WTC11 (cell line): ENCODE measurements at regions not wholly inside any gene's neighbourhood (a gene's known extent, or its start where the extent isn't known, plus 50 kb on each side); places are given as distances from the start of the nearest gene placed in this dataset.

Experiments
- ATAC-seq: fragments of 200-7000 bp; cut with Tn5 transposase; 2 replicates; pipeline ENCODE4 v1.10.0; 2021; ENCODE audit warnings: mild to moderate bottlenecking, moderate library complexity
- CTCF ChIA-PET: fragments of 300-600 bp; sonication (Branson Sonifier 250); formaldehyde crosslinking; loops from one replicate; lab custom pipeline; 2021; ENCODE audit warnings: antibody characterized with exemption; lab: Charles Lee
- POLR2A ChIA-PET: fragments of 350-600 bp; sonication (Branson Sonifier 250); formaldehyde crosslinking; loops from one replicate; lab custom pipeline; 2021; ENCODE audit warnings: antibody characterized with exemption; lab: Charles Lee
- DNase-seq: peaks from one replicate; pipeline ENCODE4 v3.0.0; 2021; ENCODE audit warnings: low spot score
- H3K27ac Mint-ChIP-seq: 2 replicates; pipeline ENCODE4 v1.8.0; 2021; ENCODE audit warnings: mixed read lengths
- H3K27me3 Mint-ChIP-seq: 2 replicates; pipeline ENCODE4 v1.8.0; 2021; ENCODE audit warnings: low read depth, mild to moderate bottlenecking, moderate library complexity, mixed read lengths
- H3K36me3 Mint-ChIP-seq: 2 replicates; pipeline ENCODE4 v1.8.0; 2021; ENCODE audit warnings: mixed read lengths
- H3K4me1 Mint-ChIP-seq: 2 replicates; pipeline ENCODE4 v1.8.0; 2022; ENCODE audit warnings: mixed read lengths
- H3K4me3 Mint-ChIP-seq: 2 replicates; pipeline ENCODE4 v1.8.0; 2021; ENCODE audit warnings: mild to moderate bottlenecking, moderate library complexity, mixed read lengths
- H3K9me3 Mint-ChIP-seq: 2 replicates; pipeline ENCODE4 v1.8.0; 2021; ENCODE audit warnings: mixed read lengths
- CREM ChIP-seq: sonication (generic); formaldehyde crosslinking; IDR thresholded peaks from 2 replicates; pipeline ENCODE4 v1.8.1; 2022; ENCODE audit warnings: mild to moderate bottlenecking, missing genetic modification reagents, moderate library complexity
- EMX1 ChIP-seq: fragments of 250-450 bp; sonication (Bioruptor Pico); IDR thresholded peaks from 2 replicates; pipeline ENCODE4 v1.8.0; 2021; ENCODE audit warnings: mild to moderate bottlenecking
- FOXP1 ChIP-seq: sonication (generic); formaldehyde crosslinking; IDR thresholded peaks from 2 replicates; pipeline ENCODE4 v1.8.0; 2022; ENCODE audit warnings: missing genetic modification reagents, mild to moderate bottlenecking, moderate library complexity, borderline replicate concordance
- GABPB1 ChIP-seq: sonication (generic); formaldehyde crosslinking; IDR thresholded peaks from 2 replicates; pipeline ENCODE4 v1.8.1; 2023; ENCODE audit warnings: mild to moderate bottlenecking, missing genetic modification reagents
- GTF2I ChIP-seq: fragments of 250-450 bp; sonication (Bioruptor Pico); conservative IDR thresholded peaks from 2 replicates; pipeline ENCODE4 v1.4.0; 2021; ENCODE audit warnings: mild to moderate bottlenecking
- NR1H2 ChIP-seq: sonication (generic); formaldehyde crosslinking; IDR thresholded peaks from 2 replicates; pipeline ENCODE4 v1.9.0; 2021; ENCODE audit warnings: mild to moderate bottlenecking, moderate library complexity, missing genetic modification reagents
- NR2C2 ChIP-seq: sonication (generic); formaldehyde crosslinking; IDR thresholded peaks from 2 replicates; pipeline ENCODE4 v1.8.0; 2022; ENCODE audit warnings: mild to moderate bottlenecking, missing genetic modification reagents
- PRRX2 ChIP-seq: fragments of 250-450 bp; sonication (Bioruptor Pico); IDR thresholded peaks from 2 replicates; pipeline ENCODE4 v1.8.0; 2021; ENCODE audit warnings: mild to moderate bottlenecking
- RELA ChIP-seq: sonication (generic); formaldehyde crosslinking; IDR thresholded peaks from 2 replicates; pipeline ENCODE4 v1.8.1; 2022; ENCODE audit warnings: missing genetic modification reagents, mild to moderate bottlenecking, borderline replicate concordance
- SOX15 ChIP-seq: fragments of 250-450 bp; sonication (Bioruptor Pico); IDR thresholded peaks from 2 replicates; pipeline ENCODE4 v1.9.0; 2021; ENCODE audit warnings: mild to moderate bottlenecking
- TEAD1 ChIP-seq: sonication (generic); formaldehyde crosslinking; IDR thresholded peaks from 2 replicates; pipeline ENCODE4 v1.8.0; 2022; ENCODE audit warnings: mild to moderate bottlenecking, missing genetic modification reagents
- TEAD4 ChIP-seq: sonication (generic); formaldehyde crosslinking; IDR thresholded peaks from 2 replicates; pipeline ENCODE4 v1.8.0; 2022; ENCODE audit warnings: mild to moderate bottlenecking, missing genetic modification reagents
- ZBTB21 ChIP-seq: sonication (generic); formaldehyde crosslinking; IDR thresholded peaks from 2 replicates; pipeline ENCODE4 v1.8.1; 2023; ENCODE audit warnings: mild to moderate bottlenecking, missing genetic modification reagents, borderline replicate concordance
- ZNF232 ChIP-seq: sonication (generic); formaldehyde crosslinking; IDR thresholded peaks from 2 replicates; pipeline ENCODE4 v1.8.0; 2022; ENCODE audit warnings: mild to moderate bottlenecking, missing genetic modification reagents
- TF ChIP-seq, protein P1 (sequence below): fragments of 250-450 bp; sonication (Bioruptor Pico); IDR thresholded peaks from 2 replicates; pipeline ENCODE4 v1.8.0; 2021; ENCODE audit warnings: mild to moderate bottlenecking
- TF ChIP-seq, protein P2 (sequence below): sonication (generic); formaldehyde crosslinking; conservative IDR thresholded peaks from 2 replicates; pipeline ENCODE4 v1.8.1; 2023; ENCODE audit warnings: mild to moderate bottlenecking, low read depth, missing genetic modification reagents, moderate library complexity
- TF ChIP-seq, protein P3 (sequence below): sonication (generic); formaldehyde crosslinking; IDR thresholded peaks from 2 replicates; pipeline ENCODE4 v1.8.0; 2022; ENCODE audit warnings: missing genetic modification reagents
- TF ChIP-seq, protein P4 (sequence below): sonication (generic); formaldehyde crosslinking; IDR thresholded peaks from 2 replicates; pipeline ENCODE4 v1.8.1; 2023; ENCODE audit warnings: mild to moderate bottlenecking, missing genetic modification reagents, borderline replicate concordance
- TF ChIP-seq, protein P5 (sequence below): sonication (generic); formaldehyde crosslinking; IDR thresholded peaks from 2 replicates; pipeline ENCODE4 v1.8.1; 2022; ENCODE audit warnings: missing genetic modification reagents, borderline replicate concordance
- TF ChIP-seq, protein P6 (sequence below): fragments of 250-450 bp; sonication (Bioruptor Pico); IDR thresholded peaks from 2 replicates; pipeline ENCODE4 v1.9.0; 2021; ENCODE audit warnings: mild to moderate bottlenecking
- TF ChIP-seq, protein P7 (sequence below): fragments of 200-600 bp; IDR thresholded peaks from 2 replicates; pipeline ENCODE4 v1.8.0; 2022; ENCODE audit warnings: antibody characterized with exemption

DNA sequence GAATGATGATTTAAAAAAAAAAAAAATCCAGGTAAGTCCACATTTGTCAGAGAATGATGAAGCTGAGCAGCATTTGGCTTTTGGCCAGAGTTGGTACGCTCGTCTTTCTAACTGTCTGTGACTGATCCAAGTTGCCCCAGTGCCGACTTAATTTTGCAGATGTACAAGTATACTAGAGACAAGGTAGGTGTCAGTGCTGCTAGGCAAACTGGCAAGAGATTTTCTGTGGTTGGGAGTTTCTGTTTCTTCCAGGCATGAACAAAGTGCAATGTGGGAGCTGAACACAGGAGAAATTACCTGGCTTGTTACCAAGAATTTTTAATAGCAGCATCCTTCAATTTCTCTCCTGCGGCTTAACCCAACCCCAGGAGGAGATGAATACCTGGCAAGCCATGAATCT, 307.7 kb downstream of the BUD13 start:
- Mint-ChIP-seq H3K36me3 (peaks cover 3% of the 10 kb centered on the region; the same call in 1 of the 2 replicates), H3K4me1 (peaks cover 28% of the 10 kb centered on the region), H3K9me3 (peaks cover 4% of the 10 kb centered on the region; the same call in 1 of the 2 replicates), H3K4me3 (no peak overlapping the region), H3K27me3 (peaks cover 16% of the 10 kb centered on the region), H3K27ac (no peak overlapping the region)
- ChIA-PET CTCF (no interaction called here), POLR2A (no interaction called here)
- TF ChIP-seq PRRX2 (no peak), SOX15 (no peak)
- TF ChIP-seq, protein P1, sequence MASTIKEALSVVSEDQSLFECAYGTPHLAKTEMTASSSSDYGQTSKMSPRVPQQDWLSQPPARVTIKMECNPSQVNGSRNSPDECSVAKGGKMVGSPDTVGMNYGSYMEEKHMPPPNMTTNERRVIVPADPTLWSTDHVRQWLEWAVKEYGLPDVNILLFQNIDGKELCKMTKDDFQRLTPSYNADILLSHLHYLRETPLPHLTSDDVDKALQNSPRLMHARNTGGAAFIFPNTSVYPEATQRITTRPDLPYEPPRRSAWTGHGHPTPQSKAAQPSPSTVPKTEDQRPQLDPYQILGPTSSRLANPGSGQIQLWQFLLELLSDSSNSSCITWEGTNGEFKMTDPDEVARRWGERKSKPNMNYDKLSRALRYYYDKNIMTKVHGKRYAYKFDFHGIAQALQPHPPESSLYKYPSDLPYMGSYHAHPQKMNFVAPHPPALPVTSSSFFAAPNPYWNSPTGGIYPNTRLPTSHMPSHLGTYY (CRISPR knock-in tag), result no peak
- TF ChIP-seq, protein P2, sequence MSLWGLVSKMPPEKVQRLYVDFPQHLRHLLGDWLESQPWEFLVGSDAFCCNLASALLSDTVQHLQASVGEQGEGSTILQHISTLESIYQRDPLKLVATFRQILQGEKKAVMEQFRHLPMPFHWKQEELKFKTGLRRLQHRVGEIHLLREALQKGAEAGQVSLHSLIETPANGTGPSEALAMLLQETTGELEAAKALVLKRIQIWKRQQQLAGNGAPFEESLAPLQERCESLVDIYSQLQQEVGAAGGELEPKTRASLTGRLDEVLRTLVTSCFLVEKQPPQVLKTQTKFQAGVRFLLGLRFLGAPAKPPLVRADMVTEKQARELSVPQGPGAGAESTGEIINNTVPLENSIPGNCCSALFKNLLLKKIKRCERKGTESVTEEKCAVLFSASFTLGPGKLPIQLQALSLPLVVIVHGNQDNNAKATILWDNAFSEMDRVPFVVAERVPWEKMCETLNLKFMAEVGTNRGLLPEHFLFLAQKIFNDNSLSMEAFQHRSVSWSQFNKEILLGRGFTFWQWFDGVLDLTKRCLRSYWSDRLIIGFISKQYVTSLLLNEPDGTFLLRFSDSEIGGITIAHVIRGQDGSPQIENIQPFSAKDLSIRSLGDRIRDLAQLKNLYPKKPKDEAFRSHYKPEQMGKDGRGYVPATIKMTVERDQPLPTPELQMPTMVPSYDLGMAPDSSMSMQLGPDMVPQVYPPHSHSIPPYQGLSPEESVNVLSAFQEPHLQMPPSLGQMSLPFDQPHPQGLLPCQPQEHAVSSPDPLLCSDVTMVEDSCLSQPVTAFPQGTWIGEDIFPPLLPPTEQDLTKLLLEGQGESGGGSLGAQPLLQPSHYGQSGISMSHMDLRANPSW (CRISPR knock-in tag), result no peak
- TF ChIP-seq, protein P3, sequence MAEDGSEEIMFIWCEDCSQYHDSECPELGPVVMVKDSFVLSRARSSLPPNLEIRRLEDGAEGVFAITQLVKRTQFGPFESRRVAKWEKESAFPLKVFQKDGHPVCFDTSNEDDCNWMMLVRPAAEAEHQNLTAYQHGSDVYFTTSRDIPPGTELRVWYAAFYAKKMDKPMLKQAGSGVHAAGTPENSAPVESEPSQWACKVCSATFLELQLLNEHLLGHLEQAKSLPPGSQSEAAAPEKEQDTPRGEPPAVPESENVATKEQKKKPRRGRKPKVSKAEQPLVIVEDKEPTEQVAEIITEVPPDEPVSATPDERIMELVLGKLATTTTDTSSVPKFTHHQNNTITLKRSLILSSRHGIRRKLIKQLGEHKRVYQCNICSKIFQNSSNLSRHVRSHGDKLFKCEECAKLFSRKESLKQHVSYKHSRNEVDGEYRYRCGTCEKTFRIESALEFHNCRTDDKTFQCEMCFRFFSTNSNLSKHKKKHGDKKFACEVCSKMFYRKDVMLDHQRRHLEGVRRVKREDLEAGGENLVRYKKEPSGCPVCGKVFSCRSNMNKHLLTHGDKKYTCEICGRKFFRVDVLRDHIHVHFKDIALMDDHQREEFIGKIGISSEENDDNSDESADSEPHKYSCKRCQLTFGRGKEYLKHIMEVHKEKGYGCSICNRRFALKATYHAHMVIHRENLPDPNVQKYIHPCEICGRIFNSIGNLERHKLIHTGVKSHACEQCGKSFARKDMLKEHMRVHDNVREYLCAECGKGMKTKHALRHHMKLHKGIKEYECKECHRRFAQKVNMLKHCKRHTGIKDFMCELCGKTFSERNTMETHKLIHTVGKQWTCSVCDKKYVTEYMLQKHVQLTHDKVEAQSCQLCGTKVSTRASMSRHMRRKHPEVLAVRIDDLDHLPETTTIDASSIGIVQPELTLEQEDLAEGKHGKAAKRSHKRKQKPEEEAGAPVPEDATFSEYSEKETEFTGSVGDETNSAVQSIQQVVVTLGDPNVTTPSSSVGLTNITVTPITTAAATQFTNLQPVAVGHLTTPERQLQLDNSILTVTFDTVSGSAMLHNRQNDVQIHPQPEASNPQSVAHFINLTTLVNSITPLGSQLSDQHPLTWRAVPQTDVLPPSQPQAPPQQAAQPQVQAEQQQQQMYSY, result no peak
- no peak for ATAC-seq
- DNase-seq, result no peak

DNA sequence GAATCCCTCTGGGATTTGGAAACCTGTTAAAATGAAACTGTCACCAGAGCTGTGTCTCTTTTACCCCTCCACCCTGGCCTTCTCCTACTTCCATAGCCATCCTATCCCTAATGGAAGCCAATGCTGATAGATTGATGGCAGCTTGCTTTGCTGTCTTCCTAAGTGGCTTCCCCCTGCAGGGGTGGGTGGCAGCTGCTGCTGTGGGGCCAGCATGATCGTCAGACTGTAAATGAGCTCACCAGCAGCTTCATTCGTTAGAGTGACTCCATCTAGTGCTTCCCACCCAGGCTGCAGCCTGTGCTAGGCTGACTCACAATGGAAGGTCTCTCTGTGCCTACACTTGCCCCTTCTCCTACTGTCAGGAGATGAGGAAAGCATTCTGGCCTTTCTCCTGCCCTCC, 311.0 kb downstream of the BUD13 start:
- POLR2A ChIA-PET, result no interaction called here
- CTCF ChIA-PET, result interaction anchor here (0.6 to 3.5 kb wide), 12 partner anchors 7 to 245 kb away, joined by 3 to 32 read pairs (median 7); no protein-coding TSS in a partner anchor
- peaks cover 4% of the 10 kb centered on the region; the same call in 1 of the 2 replicates for H3K9me3 Mint-ChIP-seq
- H3K4me3 Mint-ChIP-seq, result no peak overlapping the region
- DNase-seq (no peak), ATAC-seq (peak; percentile 86)
- H3K27me3 Mint-ChIP-seq, result peaks cover 4% of the 10 kb centered on the region; the same call in 1 of the 2 replicates
- H3K4me1 Mint-ChIP-seq, result peaks cover 53% of the 10 kb centered on the region
- 0 out of 2 replicates have a peak, but pooled peaks cover 3% of the 10 kb centered on the region for H3K36me3 Mint-ChIP-seq
- no peak overlapping the region; the same call in 1 of the 2 replicates for H3K27ac Mint-ChIP-seq
- no peak for TF ChIP-seq EMX1 (CRISPR knock-in tag)
- TF ChIP-seq ZNF232 (CRISPR knock-in tag), result no peak
- TF ChIP-seq, protein P4, sequence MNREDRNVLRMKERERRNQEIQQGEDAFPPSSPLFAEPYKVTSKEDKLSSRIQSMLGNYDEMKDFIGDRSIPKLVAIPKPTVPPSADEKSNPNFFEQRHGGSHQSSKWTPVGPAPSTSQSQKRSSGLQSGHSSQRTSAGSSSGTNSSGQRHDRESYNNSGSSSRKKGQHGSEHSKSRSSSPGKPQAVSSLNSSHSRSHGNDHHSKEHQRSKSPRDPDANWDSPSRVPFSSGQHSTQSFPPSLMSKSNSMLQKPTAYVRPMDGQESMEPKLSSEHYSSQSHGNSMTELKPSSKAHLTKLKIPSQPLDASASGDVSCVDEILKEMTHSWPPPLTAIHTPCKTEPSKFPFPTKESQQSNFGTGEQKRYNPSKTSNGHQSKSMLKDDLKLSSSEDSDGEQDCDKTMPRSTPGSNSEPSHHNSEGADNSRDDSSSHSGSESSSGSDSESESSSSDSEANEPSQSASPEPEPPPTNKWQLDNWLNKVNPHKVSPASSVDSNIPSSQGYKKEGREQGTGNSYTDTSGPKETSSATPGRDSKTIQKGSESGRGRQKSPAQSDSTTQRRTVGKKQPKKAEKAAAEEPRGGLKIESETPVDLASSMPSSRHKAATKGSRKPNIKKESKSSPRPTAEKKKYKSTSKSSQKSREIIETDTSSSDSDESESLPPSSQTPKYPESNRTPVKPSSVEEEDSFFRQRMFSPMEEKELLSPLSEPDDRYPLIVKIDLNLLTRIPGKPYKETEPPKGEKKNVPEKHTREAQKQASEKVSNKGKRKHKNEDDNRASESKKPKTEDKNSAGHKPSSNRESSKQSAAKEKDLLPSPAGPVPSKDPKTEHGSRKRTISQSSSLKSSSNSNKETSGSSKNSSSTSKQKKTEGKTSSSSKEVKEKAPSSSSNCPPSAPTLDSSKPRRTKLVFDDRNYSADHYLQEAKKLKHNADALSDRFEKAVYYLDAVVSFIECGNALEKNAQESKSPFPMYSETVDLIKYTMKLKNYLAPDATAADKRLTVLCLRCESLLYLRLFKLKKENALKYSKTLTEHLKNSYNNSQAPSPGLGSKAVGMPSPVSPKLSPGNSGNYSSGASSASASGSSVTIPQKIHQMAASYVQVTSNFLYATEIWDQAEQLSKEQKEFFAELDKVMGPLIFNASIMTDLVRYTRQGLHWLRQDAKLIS (CRISPR knock-in tag), result no peak
- TF ChIP-seq GABPB1 (CRISPR knock-in tag), result no peak
- no peak for TF ChIP-seq TEAD1 (CRISPR knock-in tag)
- no peak for TF ChIP-seq GTF2I (CRISPR knock-in tag)
- no peak for TF ChIP-seq CREM (CRISPR knock-in tag)
- TF ChIP-seq RELA (CRISPR knock-in tag), result no peak
- no peak for TF ChIP-seq ZBTB21
- TF ChIP-seq, protein P5, sequence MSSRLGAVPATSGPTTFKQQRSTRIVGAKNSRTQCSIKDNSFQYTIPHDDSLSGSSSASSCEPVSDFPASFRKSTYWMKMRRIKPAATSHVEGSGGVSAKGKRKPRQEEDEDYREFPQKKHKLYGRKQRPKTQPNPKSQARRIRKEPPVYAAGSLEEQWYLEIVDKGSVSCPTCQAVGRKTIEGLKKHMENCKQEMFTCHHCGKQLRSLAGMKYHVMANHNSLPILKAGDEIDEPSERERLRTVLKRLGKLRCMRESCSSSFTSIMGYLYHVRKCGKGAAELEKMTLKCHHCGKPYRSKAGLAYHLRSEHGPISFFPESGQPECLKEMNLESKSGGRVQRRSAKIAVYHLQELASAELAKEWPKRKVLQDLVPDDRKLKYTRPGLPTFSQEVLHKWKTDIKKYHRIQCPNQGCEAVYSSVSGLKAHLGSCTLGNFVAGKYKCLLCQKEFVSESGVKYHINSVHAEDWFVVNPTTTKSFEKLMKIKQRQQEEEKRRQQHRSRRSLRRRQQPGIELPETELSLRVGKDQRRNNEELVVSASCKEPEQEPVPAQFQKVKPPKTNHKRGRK (CRISPR knock-in tag), result no peak
- TF ChIP-seq, protein P6, sequence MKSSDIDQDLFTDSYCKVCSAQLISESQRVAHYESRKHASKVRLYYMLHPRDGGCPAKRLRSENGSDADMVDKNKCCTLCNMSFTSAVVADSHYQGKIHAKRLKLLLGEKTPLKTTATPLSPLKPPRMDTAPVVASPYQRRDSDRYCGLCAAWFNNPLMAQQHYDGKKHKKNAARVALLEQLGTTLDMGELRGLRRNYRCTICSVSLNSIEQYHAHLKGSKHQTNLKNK (CRISPR knock-in tag), result no peak
- TF ChIP-seq FOXP1, result no peak
- no peak for TF ChIP-seq TEAD4 (CRISPR knock-in tag)
- TF ChIP-seq NR1H2 (CRISPR knock-in tag), result no peak
- TF ChIP-seq NR2C2, result no peak
- TF ChIP-seq, protein P7, sequence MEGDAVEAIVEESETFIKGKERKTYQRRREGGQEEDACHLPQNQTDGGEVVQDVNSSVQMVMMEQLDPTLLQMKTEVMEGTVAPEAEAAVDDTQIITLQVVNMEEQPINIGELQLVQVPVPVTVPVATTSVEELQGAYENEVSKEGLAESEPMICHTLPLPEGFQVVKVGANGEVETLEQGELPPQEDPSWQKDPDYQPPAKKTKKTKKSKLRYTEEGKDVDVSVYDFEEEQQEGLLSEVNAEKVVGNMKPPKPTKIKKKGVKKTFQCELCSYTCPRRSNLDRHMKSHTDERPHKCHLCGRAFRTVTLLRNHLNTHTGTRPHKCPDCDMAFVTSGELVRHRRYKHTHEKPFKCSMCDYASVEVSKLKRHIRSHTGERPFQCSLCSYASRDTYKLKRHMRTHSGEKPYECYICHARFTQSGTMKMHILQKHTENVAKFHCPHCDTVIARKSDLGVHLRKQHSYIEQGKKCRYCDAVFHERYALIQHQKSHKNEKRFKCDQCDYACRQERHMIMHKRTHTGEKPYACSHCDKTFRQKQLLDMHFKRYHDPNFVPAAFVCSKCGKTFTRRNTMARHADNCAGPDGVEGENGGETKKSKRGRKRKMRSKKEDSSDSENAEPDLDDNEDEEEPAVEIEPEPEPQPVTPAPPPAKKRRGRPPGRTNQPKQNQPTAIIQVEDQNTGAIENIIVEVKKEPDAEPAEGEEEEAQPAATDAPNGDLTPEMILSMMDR, result no peak
